ENCODE measurements at regions not wholly inside any gene's neighbourhood (a gene's known extent, or its start where the extent isn't known, plus 50 kb on each side); places are given as distances from the start of the nearest gene placed in this dataset.
"Not testable (repeated sequence)": the region's sequence is repeated elsewhere in the genome, so short reads cannot be mapped to it uniquely, and the experiment has no call there.

GRCh38 chr2:88396209-88396608, 56.3 kb downstream of the FOXI3 start:
- no peak for DNase-seq

- no peak for DNase-seq
Observed at GRCh38 chr2:88377641-88377991, 74.9 kb downstream of the FOXI3 start.

- no peak for DNase-seq
Observed at GRCh38 chr2:88372042-88372441, 80.5 kb downstream of the FOXI3 start.

GRCh38 chr2:88365408-88365807, 87.1 kb downstream of the FOXI3 start:
- not testable (repeated sequence) for DNase-seq

- no peak for DNase-seq
Observed at GRCh38 chr2:88355486-88355885, 97.0 kb downstream of the FOXI3 start.

- DNase-seq = no peak
Observed at GRCh38 chr2:88351249-88351601, 101.3 kb downstream of the FOXI3 start.

- peak; percentile 75 for DNase-seq
Observed at GRCh38 chr2:88350331-88351248, 101.9 kb downstream of the FOXI3 start.

- DNase-seq = no peak
Observed at GRCh38 chr2:88345842-88346241, 106.7 kb downstream of the FOXI3 start.

GRCh38 chr2:88342749-88343148, 109.7 kb downstream of the FOXI3 start:
- DNase-seq = no peak

- no peak for DNase-seq
Observed at GRCh38 chr2:88334418-88334817, 118.1 kb downstream of the FOXI3 start.

GRCh38 chr2:88331239-88331638, 121.3 kb downstream of the FOXI3 start:
- DNase-seq = no peak

- no peak for DNase-seq
Observed at GRCh38 chr2:88329815-88330603, 122.5 kb downstream of the FOXI3 start.

GRCh38 chr2:88321449-88322248, 130.8 kb downstream of the FOXI3 start:
- no peak for DNase-seq

GRCh38 chr2:88320076-88320773, 132.3 kb downstream of the FOXI3 start:
- no peak for DNase-seq

GRCh38 chr2:88318956-88319330, 133.6 kb downstream of the FOXI3 start:
- DNase-seq = no peak

- DNase-seq = no peak
Observed at GRCh38 chr2:88318071-88318955, 134.2 kb downstream of the FOXI3 start.

GRCh38 chr2:88310787-88311186, 140.6 kb downstream of the THNSL2 start:
- DNase-seq = no peak

- DNase-seq = peak; percentile 10
Observed at GRCh38 chr2:88307817-88308216, 137.7 kb downstream of the THNSL2 start.

GRCh38 chr2:88303865-88304264, 133.7 kb downstream of the THNSL2 start:
- no peak for DNase-seq

- DNase-seq = no peak
Observed at GRCh38 chr2:88296247-88296646, 126.1 kb downstream of the THNSL2 start.

GRCh38 chr2:88283886-88284592, 113.9 kb downstream of the THNSL2 start:
- no peak for DNase-seq

Data from stimulated activated CD4-positive, alpha-beta T cell treated with anti-CD3 and anti-CD28 coated beads, Interleukin-1b, Interleukin-23, amount 100 ng/mL, for 48 hours (primary cell).